HEK293 (cell line): ENCODE measurements at regions not wholly inside any gene's neighbourhood (a gene's known extent, or its start where the extent isn't known, plus 50 kb on each side); places are given as distances from the start of the nearest gene placed in this dataset.

Experiments
- CTCF ChIA-PET: fragments of 350-600 bp; formaldehyde crosslinking; extraction: SDS; loops from one replicate; lab custom pipeline; 2021; ENCODE audit warnings: antibody characterized with exemption; lab: Yijun Ruan, JAX
- POLR2A ChIA-PET: fragments of 300-600 bp; formaldehyde crosslinking; extraction: SDS; loops from one replicate; lab custom pipeline; 2020; ENCODE audit warnings: antibody characterized with exemption, inconsistent platforms; lab: Yijun Ruan, JAX
- H3K27ac ChIP-seq: fragments of 200-500 bp; sonication (Bioruptor generic); 2 replicates; pipeline ENCODE4 v1.5.1; 2014; ENCODE audit warnings: low read depth, low read length, control low read depth, inconsistent platforms; ENCODE audit errors: extremely low read depth
- H3K36me3 ChIP-seq, 2 experiments: fragments of 200-500 bp in 1 of 2; sonication (Bioruptor generic) in 1 of 2; 1 replicate in 1 of 2; 2 replicates in 1 of 2; pipeline ENCODE4 v1.5.1; 2014 to 2017; ENCODE audit warnings: inconsistent platforms in 2 of 2, low read length in 2 of 2; ENCODE audit not compliant: control insufficient read depth in 2 of 2, insufficient read depth in 1 of 2
- H3K4me1 ChIP-seq: fragments of 200-500 bp; sonication (Bioruptor generic); 2 replicates; pipeline ENCODE4 v1.5.1; 2014; ENCODE audit warnings: mild to moderate bottlenecking, low read length, inconsistent platforms; ENCODE audit not compliant: control insufficient read depth, insufficient read depth
- H3K4me3 ChIP-seq: 2 replicates; pipeline ENCODE4 v1.5.1; 2011; ENCODE audit warnings: low read depth, mild to moderate bottlenecking, control low read depth, low read length, moderate library complexity
- H3K9me3 ChIP-seq: fragments of 200-500 bp; sonication (Bioruptor generic); 2 replicates; pipeline ENCODE4 v1.5.1; 2014; ENCODE audit warnings: low read depth, low read length, inconsistent platforms; ENCODE audit not compliant: control insufficient read depth, insufficient read depth
- HOXA7 ChIP-seq: sonication (generic); formaldehyde crosslinking; IDR thresholded peaks from 2 replicates; pipeline ENCODE4 v1.8.1; 2022; ENCODE audit warnings: missing genetic modification reagents, borderline replicate concordance
- KLF16 ChIP-seq: fragments of 450-650 bp; formaldehyde crosslinking; IDR thresholded peaks from 2 replicates; pipeline ENCODE4 v1.5.1; 2017; ENCODE audit warnings: missing biosample characterization, missing genetic modification characterization
- KLF8 ChIP-seq: fragments of 450-650 bp; formaldehyde crosslinking; IDR thresholded peaks from 2 replicates; pipeline ENCODE4 v1.5.1; 2016; ENCODE audit warnings: missing biosample characterization, missing genetic modification characterization
- SP3 ChIP-seq: fragments of 450-650 bp; formaldehyde crosslinking; IDR thresholded peaks from 2 replicates; pipeline ENCODE4 v1.5.1; 2016; ENCODE audit warnings: missing biosample characterization, missing genetic modification characterization
- TSHZ1 ChIP-seq: fragments of 450-650 bp; formaldehyde crosslinking; IDR thresholded peaks from 2 replicates; pipeline ENCODE4 v1.5.1; 2016; ENCODE audit warnings: missing biosample characterization, missing genetic modification characterization, borderline replicate concordance
- WT1 ChIP-seq: fragments of 450-650 bp; formaldehyde crosslinking; IDR thresholded peaks from 2 replicates; pipeline ENCODE4 v1.5.1; 2016; ENCODE audit warnings: missing biosample characterization, missing genetic modification characterization
- ZBTB1 ChIP-seq: fragments of 450-650 bp; formaldehyde crosslinking; IDR thresholded peaks from 2 replicates; pipeline ENCODE4 v1.5.1; 2016; ENCODE audit warnings: missing biosample characterization, missing genetic modification characterization
- ZBTB21 ChIP-seq: fragments of 450-650 bp; formaldehyde crosslinking; IDR thresholded peaks from 2 replicates; pipeline ENCODE4 v1.5.1; 2017; ENCODE audit warnings: missing biosample characterization, missing genetic modification characterization
- ZNF121 ChIP-seq: fragments of 450-650 bp; formaldehyde crosslinking; IDR thresholded peaks from 2 replicates; pipeline ENCODE4 v1.5.1; 2016; ENCODE audit warnings: missing biosample characterization, missing genetic modification characterization
- ZNF138 ChIP-seq: fragments of 450-650 bp; formaldehyde crosslinking; IDR thresholded peaks from 2 replicates; pipeline ENCODE4 v1.5.1; 2016; ENCODE audit warnings: missing biosample characterization, missing genetic modification characterization, borderline replicate concordance
- ZNF184 ChIP-seq: fragments of 450-650 bp; IDR thresholded peaks from 2 replicates; pipeline ENCODE4 v1.5.1; 2018; ENCODE audit warnings: missing biosample characterization, mild to moderate bottlenecking, missing genetic modification characterization
- ZNF23 ChIP-seq: fragments of 450-650 bp; formaldehyde crosslinking; IDR thresholded peaks from 2 replicates; pipeline ENCODE4 v1.5.1; 2016; ENCODE audit warnings: missing biosample characterization, missing genetic modification characterization, borderline replicate concordance
- ZNF239 ChIP-seq: fragments of 450-650 bp; formaldehyde crosslinking; IDR thresholded peaks from 2 replicates; pipeline ENCODE4 v1.5.1; 2016; ENCODE audit warnings: missing biosample characterization, missing genetic modification characterization
- ZNF280C ChIP-seq: fragments of 450-650 bp; formaldehyde crosslinking; IDR thresholded peaks from 2 replicates; pipeline ENCODE4 v1.5.1; 2016; ENCODE audit warnings: missing biosample characterization, missing genetic modification characterization
- ZNF354C ChIP-seq: fragments of 450-650 bp; formaldehyde crosslinking; IDR thresholded peaks from 2 replicates; pipeline ENCODE4 v1.5.1; 2016; ENCODE audit warnings: missing biosample characterization, missing genetic modification characterization, low read depth, borderline replicate concordance
- ZNF37A ChIP-seq: fragments of 450-650 bp; IDR thresholded peaks from 2 replicates; pipeline ENCODE4 v1.5.1; 2018; ENCODE audit warnings: missing biosample characterization, missing genetic modification characterization
- ZNF423 ChIP-seq: fragments of 450-650 bp; formaldehyde crosslinking; IDR thresholded peaks from 2 replicates; pipeline ENCODE4 v1.5.1; 2016; ENCODE audit warnings: missing biosample characterization, missing genetic modification characterization
- ZNF521 ChIP-seq: fragments of 450-650 bp; formaldehyde crosslinking; IDR thresholded peaks from 2 replicates; pipeline ENCODE4 v1.5.1; 2017; ENCODE audit warnings: missing biosample characterization, mild to moderate bottlenecking, missing genetic modification characterization
- ZNF600 ChIP-seq: fragments of 450-650 bp; formaldehyde crosslinking; IDR thresholded peaks from 2 replicates; pipeline ENCODE4 v1.5.1; 2016; ENCODE audit warnings: missing biosample characterization, missing genetic modification characterization
- ZNF610 ChIP-seq: fragments of 450-650 bp; formaldehyde crosslinking; IDR thresholded peaks from 2 replicates; pipeline ENCODE4 v1.5.1; 2016; ENCODE audit warnings: missing biosample characterization, missing genetic modification characterization, borderline replicate concordance
- ZNF623 ChIP-seq: fragments of 450-650 bp; formaldehyde crosslinking; IDR thresholded peaks from 2 replicates; pipeline ENCODE4 v1.5.1; 2016; ENCODE audit warnings: missing biosample characterization, missing genetic modification characterization
- ZNF629 ChIP-seq: fragments of 450-650 bp; formaldehyde crosslinking; IDR thresholded peaks from 2 replicates; pipeline ENCODE4 v1.5.1; 2017; ENCODE audit warnings: missing biosample characterization, missing genetic modification characterization
- ZNF670 ChIP-seq: fragments of 450-650 bp; formaldehyde crosslinking; IDR thresholded peaks from 2 replicates; pipeline ENCODE4 v1.5.1; 2016; ENCODE audit warnings: missing biosample characterization, missing genetic modification characterization, low read depth
- ZNF768 ChIP-seq: fragments of 450-650 bp; formaldehyde crosslinking; IDR thresholded peaks from 2 replicates; pipeline ENCODE4 v1.5.1; 2018; ENCODE audit warnings: missing biosample characterization, mild to moderate bottlenecking, missing genetic modification characterization
- ZNF791 ChIP-seq: fragments of 450-650 bp; formaldehyde crosslinking; IDR thresholded peaks from 2 replicates; pipeline ENCODE4 v1.5.1; 2016; ENCODE audit warnings: missing biosample characterization, missing genetic modification characterization
- ZNF830 ChIP-seq: fragments of 450-650 bp; IDR thresholded peaks from 2 replicates; pipeline ENCODE4 v1.5.0; 2018; ENCODE audit warnings: missing biosample characterization, missing genetic modification characterization, low read depth, mild to moderate bottlenecking, moderate library complexity
- ZSCAN4 ChIP-seq: fragments of 450-650 bp; formaldehyde crosslinking; IDR thresholded peaks from 2 replicates; pipeline ENCODE4 v1.5.1; 2017; ENCODE audit warnings: missing biosample characterization, missing genetic modification characterization

GRCh38 chr11:26042113-26042512 lies 289.8 kb upstream of the ANO3 start:
- POLR2A ChIA-PET: no interaction called here
- Histone ChIP-seq H3K36me3 (no peaks in the 10 kb centered on the region), H3K4me1 (no peaks in the 10 kb centered on the region), H3K4me3 (no peak overlapping the region)
- CTCF ChIA-PET: no interaction called here
- TF ChIP-seq ZNF37A (no peak), ZBTB21 (tag by site-specific recombination) (no peak), ZNF670 (tag by site-specific recombination) (no peak), SP3 (no peak), HOXA7 (no peak), ZSCAN4 (tag by site-specific recombination) (no peak), ZNF121 (tag by site-specific recombination) (no peak), TSHZ1 (tag by site-specific recombination) (no peak), ZNF830 (no peak), ZNF623 (tag by site-specific recombination) (no peak)
- TF ChIP-seq, all 188 proteins: peak for 0
- Histone ChIP-seq H3K9me3 (no peaks in the 10 kb centered on the region), H3K27ac (no peak overlapping the region)

GRCh38 chr11:26043665-26044064 lies 288.3 kb upstream of the ANO3 start:
- no peaks in the 10 kb centered on the region for H3K9me3 ChIP-seq
- POLR2A ChIA-PET: no interaction called here
- H3K4me1 ChIP-seq: no peaks in the 10 kb centered on the region
- TF ChIP-seq ZNF239 (tag by site-specific recombination): no peak
- no peak for TF ChIP-seq ZNF23 (tag by site-specific recombination)
- TF ChIP-seq KLF16: no peak
- TF ChIP-seq ZNF354C (tag by site-specific recombination): no peak
- TF ChIP-seq ZNF521 (tag by site-specific recombination): no peak
- no peak for TF ChIP-seq ZNF791 (tag by site-specific recombination)
- TF ChIP-seq ZNF600 (tag by site-specific recombination): no peak
- no peak for TF ChIP-seq ZNF768
- CTCF ChIA-PET: no interaction called here
- H3K4me3 ChIP-seq: no peak overlapping the region
- no peaks in the 10 kb centered on the region for H3K36me3 ChIP-seq
- no peak overlapping the region for H3K27ac ChIP-seq

- ChIA-PET POLR2A (no interaction called here), CTCF (no interaction called here)
- no peaks in the 10 kb centered on the region for H3K4me1 ChIP-seq
- H3K4me3 ChIP-seq: no peak overlapping the region
- H3K27ac ChIP-seq: no peak overlapping the region
- no peaks in the 10 kb centered on the region for H3K36me3 ChIP-seq
- H3K9me3 ChIP-seq: no peaks in the 10 kb centered on the region
- TF ChIP-seq ZNF280C (no peak), ZNF610 (no peak), ZNF629 (no peak), ZNF138 (tag by site-specific recombination) (no peak), ZNF184 (tag by site-specific recombination) (no peak), ZBTB1 (tag by site-specific recombination) (no peak), WT1 (tag by site-specific recombination) (no peak), ZNF423 (tag by site-specific recombination) (no peak), KLF8 (tag by site-specific recombination) (no peak)
Observed at GRCh38 chr11:26044389-26044788, 287.5 kb upstream of the ANO3 start.
